22Rv1 (cell line): ENCODE measurements at regions not wholly inside any gene's neighbourhood (a gene's known extent, or its start where the extent isn't known, plus 50 kb on each side); places are given as distances from the start of the nearest gene placed in this dataset.

Experiments
- H3K27ac ChIP-seq: fragments of 450-650 bp; 2 replicates; pipeline ENCODE4 v1.5.1; 2017
- ZFX ChIP-seq: fragments of 450-650 bp; IDR thresholded peaks from 2 replicates; pipeline ENCODE4 v1.6.1; 2017; ENCODE audit warnings: antibody characterized with exemption, borderline replicate concordance
- TF ChIP-seq, protein P1 (sequence below): fragments of 450-650 bp; IDR thresholded peaks from 2 replicates; pipeline ENCODE4 v1.5.1; 2017; ENCODE audit warnings: mild to moderate bottlenecking

DNA sequence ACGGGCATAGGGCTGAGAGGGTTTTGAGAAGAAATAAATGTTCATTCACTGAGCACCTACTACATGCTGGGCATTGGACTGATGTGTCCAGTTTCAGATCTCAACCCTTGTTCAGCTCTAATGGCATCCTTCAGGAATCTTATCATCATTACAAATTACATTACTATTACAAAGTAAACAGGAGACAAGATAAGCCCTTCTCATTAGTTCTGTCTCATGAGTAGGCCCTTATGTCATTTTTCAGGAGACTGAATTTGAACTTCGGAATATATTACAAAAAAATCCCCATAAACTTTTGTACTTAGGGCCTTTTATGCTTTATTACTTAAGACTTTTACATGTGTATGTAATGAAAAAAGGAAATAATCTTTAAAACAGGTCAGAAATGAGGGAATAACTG is 289.7 kb downstream of the BAMBI start:
- H3K27ac ChIP-seq: no peak overlapping the region
- TF ChIP-seq ZFX: no peak
- TF ChIP-seq, protein P1, sequence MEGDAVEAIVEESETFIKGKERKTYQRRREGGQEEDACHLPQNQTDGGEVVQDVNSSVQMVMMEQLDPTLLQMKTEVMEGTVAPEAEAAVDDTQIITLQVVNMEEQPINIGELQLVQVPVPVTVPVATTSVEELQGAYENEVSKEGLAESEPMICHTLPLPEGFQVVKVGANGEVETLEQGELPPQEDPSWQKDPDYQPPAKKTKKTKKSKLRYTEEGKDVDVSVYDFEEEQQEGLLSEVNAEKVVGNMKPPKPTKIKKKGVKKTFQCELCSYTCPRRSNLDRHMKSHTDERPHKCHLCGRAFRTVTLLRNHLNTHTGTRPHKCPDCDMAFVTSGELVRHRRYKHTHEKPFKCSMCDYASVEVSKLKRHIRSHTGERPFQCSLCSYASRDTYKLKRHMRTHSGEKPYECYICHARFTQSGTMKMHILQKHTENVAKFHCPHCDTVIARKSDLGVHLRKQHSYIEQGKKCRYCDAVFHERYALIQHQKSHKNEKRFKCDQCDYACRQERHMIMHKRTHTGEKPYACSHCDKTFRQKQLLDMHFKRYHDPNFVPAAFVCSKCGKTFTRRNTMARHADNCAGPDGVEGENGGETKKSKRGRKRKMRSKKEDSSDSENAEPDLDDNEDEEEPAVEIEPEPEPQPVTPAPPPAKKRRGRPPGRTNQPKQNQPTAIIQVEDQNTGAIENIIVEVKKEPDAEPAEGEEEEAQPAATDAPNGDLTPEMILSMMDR: no peak

DNA sequence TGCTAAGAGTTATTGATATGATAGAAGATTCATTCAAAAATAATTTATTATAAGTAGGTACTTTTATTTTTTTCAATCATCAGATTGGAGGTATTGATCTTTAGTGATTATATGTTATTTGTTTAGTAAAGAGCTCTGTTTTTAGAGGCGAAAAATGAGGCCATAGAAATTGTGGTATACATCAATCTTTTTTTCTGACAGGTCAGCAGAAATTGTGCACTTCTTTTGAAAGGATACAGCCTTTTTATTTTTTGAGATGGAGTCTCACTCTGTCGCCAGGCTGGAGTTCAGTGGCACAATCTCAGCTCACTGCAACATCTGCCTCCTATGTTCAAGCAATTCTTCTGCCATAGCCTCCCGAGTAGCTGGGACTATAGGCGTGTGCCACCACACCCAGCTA is 292.1 kb downstream of the BAMBI start:
- TF ChIP-seq, protein P1: no peak
- no peak for TF ChIP-seq ZFX
- H3K27ac ChIP-seq: no peak overlapping the region

DNA sequence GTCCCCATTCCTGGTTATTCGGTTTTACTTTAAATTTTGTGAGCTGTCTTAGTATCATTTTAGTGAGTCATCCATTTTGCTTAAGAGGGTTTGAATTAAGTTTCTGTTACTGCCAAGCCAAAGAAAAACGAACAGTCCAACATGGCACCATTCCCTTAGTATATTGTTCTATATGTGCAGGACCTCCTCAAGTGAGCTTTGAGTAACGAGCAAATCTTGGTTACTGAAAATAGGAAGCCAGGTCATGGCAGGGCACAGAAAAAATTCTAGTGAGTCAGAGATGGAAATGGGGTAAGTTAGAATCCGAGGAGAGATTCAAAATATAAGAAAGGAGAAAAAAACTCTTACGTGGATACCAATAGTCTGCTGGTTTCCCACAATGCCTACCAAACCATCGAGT is 292.9 kb downstream of the BAMBI start:
- TF ChIP-seq, protein P1: no peak
- TF ChIP-seq ZFX: no peak
- no peak overlapping the region for H3K27ac ChIP-seq

DNA sequence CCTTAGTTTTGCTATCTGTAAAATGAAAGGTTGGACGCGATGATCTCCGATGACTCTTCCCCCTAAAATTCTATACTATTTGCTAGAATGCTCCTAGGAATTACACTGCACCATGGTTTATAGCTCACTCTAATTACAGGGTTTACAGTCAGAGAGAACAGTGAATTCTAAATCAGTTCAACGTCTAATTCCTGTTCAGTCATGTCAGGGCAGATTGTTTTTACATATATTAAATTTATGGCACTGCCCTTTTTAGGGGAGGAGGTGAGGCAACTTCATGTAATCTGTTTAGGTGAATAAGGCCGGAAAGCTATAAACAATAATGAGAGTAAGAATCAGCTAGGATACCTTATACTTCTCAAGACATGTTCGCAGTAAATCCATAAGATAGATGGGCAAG is 293.9 kb downstream of the BAMBI start:
- TF ChIP-seq, protein P1: no peak
- TF ChIP-seq ZFX: no peak
- H3K27ac ChIP-seq: no peak overlapping the region

DNA sequence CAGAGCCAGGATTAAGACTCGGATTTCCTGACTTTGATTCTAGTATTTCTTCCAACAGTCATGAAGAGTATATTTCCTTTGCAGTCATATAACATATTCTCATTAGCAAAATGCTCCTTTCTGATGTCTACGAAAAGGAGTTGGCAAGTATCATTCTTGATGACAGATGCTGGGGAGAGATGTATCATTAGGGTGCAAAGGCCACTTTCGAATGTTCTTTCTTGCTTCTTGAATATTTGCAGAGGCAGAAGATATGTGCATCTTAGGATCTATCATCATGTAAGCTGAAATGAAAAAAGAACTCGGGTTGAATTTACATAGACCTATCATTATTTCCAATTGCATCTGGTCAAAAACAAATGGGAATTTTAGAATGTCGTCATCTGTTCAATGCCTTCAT is 294.4 kb downstream of the BAMBI start:
- TF ChIP-seq ZFX: no peak
- TF ChIP-seq, protein P1: no peak

DNA sequence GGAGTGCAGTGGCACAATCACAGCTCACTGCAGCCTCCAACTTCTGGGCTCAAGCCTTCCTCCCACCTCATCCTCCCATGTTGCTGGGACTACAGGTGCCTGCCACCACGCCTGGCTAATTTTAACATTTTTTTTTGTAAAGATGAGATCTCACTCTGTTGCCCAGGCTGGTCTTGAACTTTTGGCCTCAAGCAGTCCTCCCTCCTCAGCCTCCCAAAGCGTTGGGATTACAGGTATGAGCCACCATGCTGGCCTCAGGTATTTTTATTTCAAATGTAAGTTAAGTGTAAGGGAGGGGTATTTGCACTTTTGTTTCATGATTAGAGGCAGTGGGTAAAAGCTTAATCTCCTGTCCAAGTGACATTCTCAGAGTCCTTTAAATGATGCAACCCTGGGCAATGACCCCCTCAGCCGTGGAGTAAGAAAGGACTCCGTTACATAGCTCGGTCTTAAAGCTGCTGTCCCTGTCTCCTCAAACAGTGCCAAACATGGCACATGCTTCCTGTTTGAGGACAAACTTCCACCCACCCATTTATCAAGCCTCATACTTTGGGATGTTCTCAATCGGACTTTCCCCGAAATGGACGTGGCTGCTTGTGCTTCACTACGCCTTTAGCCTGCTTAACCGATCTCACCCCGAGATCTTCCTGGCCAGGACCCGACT is 296.1 kb downstream of the BAMBI start:
- no peak overlapping the region for H3K27ac ChIP-seq
- TF ChIP-seq, protein P1: no peak
- no peak for TF ChIP-seq ZFX

More for the DNA sequence above, 294.4 kb downstream of the BAMBI start:
- no peak overlapping the region for H3K27ac ChIP-seq

DNA sequence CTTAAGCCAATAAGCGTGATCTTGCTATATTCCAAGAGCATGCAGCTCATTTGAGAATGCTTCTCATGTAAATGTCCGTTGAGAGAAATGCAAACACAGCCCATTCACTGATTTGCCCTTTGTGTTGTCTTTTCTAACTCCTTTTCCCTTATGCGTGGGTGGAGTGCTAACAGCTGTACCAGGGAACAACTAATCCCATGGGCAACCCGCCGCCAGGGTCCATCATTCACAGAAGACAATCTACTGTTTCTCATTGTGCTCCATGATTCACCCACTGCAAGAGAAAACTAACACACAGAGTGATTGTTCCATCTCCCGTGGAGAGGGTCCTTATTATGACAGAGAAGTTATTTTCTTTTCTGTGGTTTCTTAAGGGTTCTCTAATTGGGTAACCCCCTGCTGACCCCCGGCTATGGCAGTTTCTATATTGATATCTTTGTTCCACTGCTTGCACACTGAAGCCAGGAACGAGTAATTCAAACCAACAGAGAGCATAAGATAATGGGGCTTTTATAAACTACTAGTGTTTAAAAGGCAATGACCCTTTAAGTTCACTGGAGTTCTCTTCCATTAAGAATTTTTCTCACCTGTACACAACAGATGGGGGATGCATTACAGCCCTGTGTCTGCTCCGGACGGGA is 298.7 kb downstream of the BAMBI start:
- TF ChIP-seq ZFX: no peak
- TF ChIP-seq, protein P1: no peak
- H3K27ac ChIP-seq: no peak overlapping the region
